ENCODE measurements at regions not wholly inside any gene's neighbourhood (a gene's known extent, or its start where the extent isn't known, plus 50 kb on each side); places are given as distances from the start of the nearest gene placed in this dataset.

DNA sequence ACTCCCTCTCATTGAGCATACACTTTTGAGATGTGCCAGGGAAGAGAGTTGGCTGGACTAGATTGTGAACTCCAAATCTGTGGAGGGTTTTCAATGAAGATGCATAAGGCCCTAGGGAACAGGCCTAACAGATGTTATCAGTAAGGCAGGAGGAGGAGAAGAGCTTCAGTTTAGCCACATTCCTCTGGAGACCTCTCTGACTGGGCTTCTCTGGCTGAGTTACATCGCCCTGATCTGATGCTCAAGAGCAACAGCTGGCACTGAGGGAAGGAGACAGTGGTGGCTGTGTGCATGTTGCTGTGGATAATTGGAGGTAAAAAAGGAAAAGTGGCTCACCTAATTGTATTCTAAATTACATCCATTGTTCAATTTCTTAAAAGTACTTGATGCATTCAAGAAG is 206.4 kb upstream of the CFAP20DC start:
- no peak for TF ChIP-seq PAX5 (IDR thresholded peaks at IDR 0.05; ENCODE audit: insufficient read depth, low read length, severe bottlenecking)
- TF ChIP-seq POLR2A (IDR thresholded peaks at IDR 0.05; ENCODE audit: low read depth, low read length), result no peak
- no peak for TF ChIP-seq TAF1 (IDR thresholded peaks at IDR 0.05; ENCODE audit: low read depth, low read length)
- TF ChIP-seq SPI1 (IDR thresholded peaks at IDR 0.05; ENCODE audit: low read depth, low read length), result no peak
- TF ChIP-seq POU2F2 (IDR thresholded peaks at IDR 0.05; ENCODE audit: low read depth, low read length), result no peak
- no peak for TF ChIP-seq POLR2AphosphoS5 (IDR thresholded peaks at IDR 0.05; ENCODE audit: low read depth, low read length)
- FAIRE-seq (no peak), DNase-seq (ENCODE audit: insufficient read length, low spot score) (no peak)

DNA sequence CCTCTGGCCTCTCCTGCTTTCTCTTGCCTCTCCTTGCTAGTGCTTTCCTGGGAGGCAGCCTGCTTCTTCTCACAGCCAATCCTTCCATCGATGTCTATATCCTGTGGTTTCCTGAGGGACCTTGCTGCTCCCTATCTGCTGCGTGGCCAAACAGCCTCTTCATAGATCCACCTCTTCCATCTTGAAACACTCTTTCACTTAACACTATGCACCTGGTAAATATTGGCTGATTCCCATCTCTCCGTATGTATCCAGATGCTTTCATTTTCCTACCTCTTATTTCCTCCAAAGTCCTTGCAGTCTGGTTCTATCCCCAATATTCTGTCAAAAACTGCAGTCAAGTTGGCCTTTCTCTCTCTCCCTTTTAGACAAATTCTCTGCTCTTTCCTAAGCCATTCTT is 205.2 kb upstream of the CFAP20DC start:
- no peak for TF ChIP-seq POU2F2 (IDR thresholded peaks at IDR 0.05; ENCODE audit: low read depth, low read length)
- no peak for TF ChIP-seq SPI1 (IDR thresholded peaks at IDR 0.05; ENCODE audit: low read depth, low read length)
- TF ChIP-seq TAF1 (IDR thresholded peaks at IDR 0.05; ENCODE audit: low read depth, low read length), result no peak
- no peak for TF ChIP-seq POLR2A (IDR thresholded peaks at IDR 0.05; ENCODE audit: low read depth, low read length)
- TF ChIP-seq POLR2AphosphoS5 (IDR thresholded peaks at IDR 0.05; ENCODE audit: low read depth, low read length), result no peak
- no peak for TF ChIP-seq PAX5 (IDR thresholded peaks at IDR 0.05; ENCODE audit: insufficient read depth, low read length, severe bottlenecking)
- FAIRE-seq (no peak), DNase-seq (ENCODE audit: insufficient read length, low spot score) (no peak)

DNA sequence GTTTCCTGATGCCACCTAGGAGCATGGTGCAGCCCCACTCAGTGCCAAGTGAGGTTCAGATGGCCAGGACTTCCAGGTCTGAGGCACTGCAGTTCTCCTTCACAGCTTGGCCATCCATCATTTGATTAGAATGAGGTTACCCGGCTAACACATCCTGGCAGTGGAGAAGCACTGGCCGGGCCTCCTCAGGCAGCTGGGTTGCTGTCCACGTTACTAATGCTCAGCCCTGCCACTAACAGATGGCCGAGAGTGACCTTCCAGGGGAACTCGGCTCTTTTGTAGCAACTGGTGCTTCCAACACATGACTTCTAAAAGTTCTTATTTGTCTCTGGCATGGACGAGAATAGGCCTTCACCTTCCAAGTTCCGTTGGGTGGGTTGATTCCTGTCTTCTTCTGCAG is 204.6 kb upstream of the CFAP20DC start:
- TF ChIP-seq POLR2AphosphoS5 (IDR thresholded peaks at IDR 0.05; ENCODE audit: low read depth, low read length), result no peak
- no peak for TF ChIP-seq SPI1 (IDR thresholded peaks at IDR 0.05; ENCODE audit: low read depth, low read length)
- TF ChIP-seq POLR2A (IDR thresholded peaks at IDR 0.05; ENCODE audit: low read depth, low read length), result no peak
- no peak for TF ChIP-seq POU2F2 (IDR thresholded peaks at IDR 0.05; ENCODE audit: low read depth, low read length)
- TF ChIP-seq TAF1 (IDR thresholded peaks at IDR 0.05; ENCODE audit: low read depth, low read length), result no peak
- no peak for TF ChIP-seq PAX5 (IDR thresholded peaks at IDR 0.05; ENCODE audit: insufficient read depth, low read length, severe bottlenecking)
- DNase-seq (ENCODE audit: insufficient read length, low spot score) (no peak), FAIRE-seq (no peak)

DNA sequence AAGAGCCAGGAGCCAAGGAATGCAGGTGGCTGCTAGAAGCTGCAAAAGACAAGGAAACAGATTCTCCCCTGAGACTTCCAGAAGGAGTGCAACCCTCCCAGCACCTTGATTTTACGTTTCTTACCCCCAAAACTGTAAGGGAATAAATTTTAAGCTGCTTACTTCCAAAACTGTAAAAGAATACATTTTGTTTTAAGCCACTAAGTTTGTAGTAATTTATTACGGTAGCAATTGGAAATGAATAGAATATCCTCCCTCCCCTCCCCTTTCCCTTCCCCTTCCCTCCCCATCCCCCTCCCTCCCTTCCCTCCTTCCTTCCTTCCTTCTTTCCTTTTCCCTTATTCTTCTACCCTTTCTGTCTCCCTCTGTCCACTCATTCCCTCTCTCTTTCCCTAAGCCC is 203.7 kb upstream of the CFAP20DC start:
- no peak for FAIRE-seq
- DNase-seq (ENCODE audit: insufficient read length, low spot score), result no peak
- no peak for TF ChIP-seq SPI1 (IDR thresholded peaks at IDR 0.05; ENCODE audit: low read depth, low read length)
- no peak for TF ChIP-seq POU2F2 (IDR thresholded peaks at IDR 0.05; ENCODE audit: low read depth, low read length)
- no peak for TF ChIP-seq PAX5 (IDR thresholded peaks at IDR 0.05; ENCODE audit: insufficient read depth, low read length, severe bottlenecking)
- no peak for TF ChIP-seq POLR2A (IDR thresholded peaks at IDR 0.05; ENCODE audit: low read depth, low read length)
- no peak for TF ChIP-seq TAF1 (IDR thresholded peaks at IDR 0.05; ENCODE audit: low read depth, low read length)
- TF ChIP-seq POLR2AphosphoS5 (IDR thresholded peaks at IDR 0.05; ENCODE audit: low read depth, low read length), result no peak

DNA sequence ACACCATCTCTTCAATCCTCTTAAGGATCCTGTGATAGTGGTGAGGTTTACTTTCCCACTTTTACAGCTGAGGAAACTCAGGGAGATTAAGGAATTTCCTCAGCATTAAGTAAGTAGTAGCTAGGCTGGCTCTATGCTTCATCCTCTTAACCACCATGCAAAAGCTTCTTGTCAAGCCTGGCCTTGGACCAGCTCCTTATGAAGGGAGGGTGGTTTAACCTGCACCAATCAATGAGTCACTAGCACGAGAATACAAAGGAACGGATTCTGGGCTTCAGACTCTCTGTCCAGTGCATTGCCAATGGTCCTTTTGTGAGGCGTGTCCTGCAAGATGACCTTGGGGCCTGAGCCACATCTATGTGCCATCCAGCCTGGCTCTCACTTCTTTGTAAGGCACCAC is 202.0 kb upstream of the CFAP20DC start:
- no peak for TF ChIP-seq TAF1 (IDR thresholded peaks at IDR 0.05; ENCODE audit: low read depth, low read length)
- no peak for TF ChIP-seq PAX5 (IDR thresholded peaks at IDR 0.05; ENCODE audit: insufficient read depth, low read length, severe bottlenecking)
- no peak for TF ChIP-seq SPI1 (IDR thresholded peaks at IDR 0.05; ENCODE audit: low read depth, low read length)
- no peak for TF ChIP-seq POLR2A (IDR thresholded peaks at IDR 0.05; ENCODE audit: low read depth, low read length)
- no peak for TF ChIP-seq POLR2AphosphoS5 (IDR thresholded peaks at IDR 0.05; ENCODE audit: low read depth, low read length)
- TF ChIP-seq POU2F2 (IDR thresholded peaks at IDR 0.05; ENCODE audit: low read depth, low read length), result no peak
- DNase-seq (ENCODE audit: insufficient read length, low spot score) (no peak), FAIRE-seq (no peak)

DNA sequence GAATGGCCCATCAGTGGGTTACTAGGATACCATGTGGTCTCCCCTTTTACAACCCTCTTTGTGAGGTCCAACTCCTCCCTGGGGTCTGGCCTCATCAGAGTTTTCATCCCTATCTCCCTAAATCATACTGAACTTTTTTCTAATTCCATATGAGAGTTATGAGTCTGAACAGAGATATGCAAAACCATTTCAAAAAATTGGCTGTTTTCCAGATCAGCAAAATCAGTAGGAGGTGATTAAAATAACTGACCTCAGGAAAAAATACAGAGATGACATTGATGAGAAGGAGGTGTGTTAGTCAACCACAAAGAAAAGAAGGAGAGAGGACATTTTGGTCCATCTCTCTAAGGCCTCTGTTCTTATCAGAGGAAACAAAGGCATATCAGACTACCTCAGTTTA is 200.8 kb upstream of the CFAP20DC start:
- TF ChIP-seq SPI1 (IDR thresholded peaks at IDR 0.05; ENCODE audit: low read depth, low read length), result no peak
- no peak for TF ChIP-seq POLR2AphosphoS5 (IDR thresholded peaks at IDR 0.05; ENCODE audit: low read depth, low read length)
- TF ChIP-seq POU2F2 (IDR thresholded peaks at IDR 0.05; ENCODE audit: low read depth, low read length), result no peak
- no peak for TF ChIP-seq POLR2A (IDR thresholded peaks at IDR 0.05; ENCODE audit: low read depth, low read length)
- TF ChIP-seq TAF1 (IDR thresholded peaks at IDR 0.05; ENCODE audit: low read depth, low read length), result no peak
- no peak for FAIRE-seq

DNA sequence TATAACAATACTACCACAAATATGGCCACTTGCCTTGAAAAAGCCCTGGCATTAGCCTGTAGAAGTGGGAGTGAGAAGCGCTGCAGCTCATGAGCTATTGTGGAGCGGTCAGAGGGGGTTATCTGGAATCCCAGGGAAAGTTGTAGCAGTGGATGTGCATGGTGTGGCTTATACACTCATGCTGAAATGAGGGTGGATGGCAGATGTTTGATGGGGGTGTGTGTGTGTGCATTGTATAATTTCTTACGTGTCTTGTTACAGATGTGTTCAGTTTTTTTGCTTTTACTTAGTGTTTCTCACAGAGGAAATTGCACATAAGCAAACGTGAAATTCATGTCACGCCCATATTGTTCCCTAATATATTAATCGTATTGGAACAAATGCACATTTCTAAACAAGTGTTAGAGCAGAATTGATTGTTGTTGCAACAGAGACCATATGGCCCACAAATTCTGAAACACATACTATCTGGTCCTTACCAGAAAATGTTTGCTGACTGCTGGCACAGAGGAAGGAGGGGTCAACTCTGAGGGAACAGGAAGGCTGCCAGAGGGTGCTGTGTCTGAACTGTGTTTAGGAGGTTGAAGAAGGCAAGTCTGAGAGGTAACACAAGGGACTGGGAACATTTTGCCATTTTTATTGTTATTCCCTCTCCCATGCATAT is 200.0 kb upstream of the CFAP20DC start:
- DNase-seq (ENCODE audit: insufficient read length, low spot score), result no peak
- TF ChIP-seq TAF1 (IDR thresholded peaks at IDR 0.05; ENCODE audit: low read depth, low read length) (no peak), PAX5 (IDR thresholded peaks at IDR 0.05; ENCODE audit: insufficient read depth, low read length, severe bottlenecking) (no peak), POLR2A (IDR thresholded peaks at IDR 0.05; ENCODE audit: low read depth, low read length) (no peak), POLR2AphosphoS5 (IDR thresholded peaks at IDR 0.05; ENCODE audit: low read depth, low read length) (no peak), POU2F2 (IDR thresholded peaks at IDR 0.05; ENCODE audit: low read depth, low read length) (no peak), SPI1 (IDR thresholded peaks at IDR 0.05; ENCODE audit: low read depth, low read length) (no peak)
- peak; percentile 54 for FAIRE-seq

More for the DNA sequence above, 200.8 kb upstream of the CFAP20DC start:
- DNase-seq (ENCODE audit: insufficient read length, low spot score), result no peak

DNA sequence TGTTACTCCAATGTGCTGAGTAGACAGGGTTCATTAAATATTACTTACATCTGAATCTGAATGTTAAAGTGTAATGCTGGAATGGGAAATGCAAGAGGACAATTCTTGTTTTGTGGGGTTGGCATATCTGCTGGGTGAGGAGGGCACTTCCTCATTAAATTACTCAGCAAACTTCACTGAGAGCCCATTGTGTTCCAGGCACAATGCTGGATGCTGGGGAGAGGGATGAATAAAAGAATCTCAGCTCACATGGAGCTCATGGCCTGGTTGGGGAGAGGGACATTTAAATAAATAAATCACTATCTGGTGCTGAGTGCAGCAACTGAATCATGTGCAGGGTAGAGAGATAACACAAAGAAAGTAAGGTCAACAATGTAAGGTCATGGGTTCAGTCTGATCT is 199.2 kb upstream of the CFAP20DC start:
- TF ChIP-seq SPI1 (IDR thresholded peaks at IDR 0.05; ENCODE audit: low read depth, low read length), result no peak
- no peak for TF ChIP-seq PAX5 (IDR thresholded peaks at IDR 0.05; ENCODE audit: insufficient read depth, low read length, severe bottlenecking)
- TF ChIP-seq POLR2A (IDR thresholded peaks at IDR 0.05; ENCODE audit: low read depth, low read length), result no peak
- TF ChIP-seq TAF1 (IDR thresholded peaks at IDR 0.05; ENCODE audit: low read depth, low read length), result no peak
- TF ChIP-seq POU2F2 (IDR thresholded peaks at IDR 0.05; ENCODE audit: low read depth, low read length), result no peak
- no peak for TF ChIP-seq POLR2AphosphoS5 (IDR thresholded peaks at IDR 0.05; ENCODE audit: low read depth, low read length)
- FAIRE-seq (peak; percentile 57), DNase-seq (ENCODE audit: insufficient read length, low spot score) (no peak)

DNA sequence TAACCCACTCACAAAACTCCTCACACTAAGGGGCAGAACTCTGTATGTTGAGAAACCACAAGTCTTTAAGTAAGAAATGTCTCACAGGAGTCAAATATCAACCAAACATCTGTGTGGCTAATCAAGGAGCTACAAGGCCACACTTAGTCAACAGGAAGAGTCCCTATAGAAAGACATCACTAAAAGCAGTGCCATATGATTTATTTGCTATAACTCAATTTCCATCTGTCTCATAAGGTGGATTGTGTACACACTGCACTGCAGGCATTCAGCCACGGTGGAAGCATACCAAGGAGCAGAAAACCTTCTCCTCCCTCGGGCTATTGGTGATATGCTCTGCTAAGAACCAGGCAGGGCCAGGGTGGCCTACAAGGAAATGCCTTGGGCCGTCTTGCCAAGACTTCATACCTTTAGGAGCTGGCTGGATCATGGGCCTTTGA is 197.6 kb upstream of the CFAP20DC start:
- TF ChIP-seq PAX5 (IDR thresholded peaks at IDR 0.05; ENCODE audit: insufficient read depth, low read length, severe bottlenecking), result no peak
- TF ChIP-seq POLR2A (IDR thresholded peaks at IDR 0.05; ENCODE audit: low read depth, low read length), result no peak
- no peak for TF ChIP-seq POLR2AphosphoS5 (IDR thresholded peaks at IDR 0.05; ENCODE audit: low read depth, low read length)
- no peak for TF ChIP-seq TAF1 (IDR thresholded peaks at IDR 0.05; ENCODE audit: low read depth, low read length)
- no peak for TF ChIP-seq POU2F2 (IDR thresholded peaks at IDR 0.05; ENCODE audit: low read depth, low read length)
- TF ChIP-seq SPI1 (IDR thresholded peaks at IDR 0.05; ENCODE audit: low read depth, low read length), result no peak
- DNase-seq (ENCODE audit: insufficient read length, low spot score) (no peak), FAIRE-seq (peak; percentile 76)

Data from GM12891 (cell line).